Mesenchymal stem cell (in vitro differentiated cells and primary cell): ENCODE measurements at regions not wholly inside any gene's neighbourhood (a gene's known extent, or its start where the extent isn't known, plus 50 kb on each side); places are given as distances from the start of the nearest gene placed in this dataset.

ENCODE experiments used
- DNase-seq: peaks from one replicate; pipeline ENCODE4 v3.0.0-alpha.2; 2013
- H2AFZ ChIP-seq: one replicate; pipeline ENCODE4 v1.6.1; 2013; ENCODE audit warnings: low read depth, mild to moderate bottlenecking, control low read depth, inconsistent platforms, low read length, moderate library complexity
- H2AK5ac ChIP-seq: 2 replicates; pipeline ENCODE4 v1.6.1; 2013; ENCODE audit warnings: low read length, moderate library complexity, mild to moderate bottlenecking, inconsistent platforms; ENCODE audit not compliant: severe bottlenecking
- H2BK120ac ChIP-seq: one replicate; pipeline ENCODE4 v1.6.1; 2013; ENCODE audit warnings: low read depth, mild to moderate bottlenecking, inconsistent platforms, low read length, moderate library complexity
- H2BK12ac ChIP-seq, 2 experiments: one replicate each; pipeline ENCODE4 v1.6.1; 2013; ENCODE audit warnings: inconsistent platforms in 2 of 2, low read length in 2 of 2, mild to moderate bottlenecking in 2 of 2, moderate library complexity in 2 of 2, control low read depth in 1 of 2
- H2BK15ac ChIP-seq: one replicate; pipeline ENCODE4 v1.6.1; 2013; ENCODE audit warnings: mild to moderate bottlenecking, low read depth, inconsistent platforms; ENCODE audit not compliant: poor library complexity, severe bottlenecking
- H2BK5ac ChIP-seq: 2 replicates; pipeline ENCODE4 v1.6.1; 2013; ENCODE audit warnings: low read depth, mild to moderate bottlenecking, low read length, control low read depth, inconsistent platforms; ENCODE audit not compliant: poor library complexity, severe bottlenecking
- H3K14ac ChIP-seq, 2 experiments: one replicate each; pipeline ENCODE4 v1.6.1; 2013; ENCODE audit warnings: inconsistent platforms in 2 of 2, low read length in 2 of 2, control low read depth in 1 of 2, mild to moderate bottlenecking in 1 of 2, moderate library complexity in 1 of 2
- H3K18ac ChIP-seq, 2 experiments: one replicate each; pipeline ENCODE4 v1.6.1; 2013; ENCODE audit warnings: inconsistent platforms in 2 of 2, low read length in 2 of 2, control low read depth in 1 of 2, low read depth in 1 of 2, mild to moderate bottlenecking in 1 of 2
- H3K23ac ChIP-seq, 2 experiments: one replicate each; pipeline ENCODE4 v1.6.1; 2013; ENCODE audit warnings: inconsistent platforms in 2 of 2, low read length in 2 of 2, mild to moderate bottlenecking in 2 of 2, moderate library complexity in 2 of 2, control low read depth in 1 of 2
- H3K27ac ChIP-seq: 2 replicates; pipeline ENCODE4 v1.5.1; 2013; ENCODE audit warnings: mild to moderate bottlenecking, moderate library complexity, low read length, control low read depth, inconsistent platforms; ENCODE audit not compliant: poor library complexity, severe bottlenecking
- H3K27me3 ChIP-seq, 2 experiments: 2 replicates each; pipeline versions ENCODE4 v1.6.1 to v1.7.0; 2013; ENCODE audit warnings: low read length in 2 of 2, mild to moderate bottlenecking in 2 of 2, moderate library complexity in 2 of 2, control low read depth in 1 of 2, inconsistent platforms in 1 of 2; ENCODE audit not compliant: control insufficient read depth in 1 of 2, insufficient read depth in 1 of 2
- H3K36me3 ChIP-seq, 2 experiments: 2 replicates each; pipeline versions ENCODE4 v1.6.1 to v1.7.0; 2013; ENCODE audit warnings: low read length in 2 of 2, control low read depth in 1 of 2, inconsistent platforms in 1 of 2, low read depth in 1 of 2, mild to moderate bottlenecking in 1 of 2; ENCODE audit not compliant: insufficient read depth in 2 of 2, control insufficient read depth in 1 of 2
- H3K4ac ChIP-seq, 2 experiments: one replicate each; pipeline ENCODE4 v1.6.1; 2013; ENCODE audit warnings: inconsistent platforms in 2 of 2, low read length in 2 of 2, mild to moderate bottlenecking in 2 of 2, moderate library complexity in 2 of 2, control low read depth in 1 of 2, low read depth in 1 of 2
- H3K4me1 ChIP-seq: 2 replicates; pipeline ENCODE4 v1.6.1; 2013; ENCODE audit warnings: low read depth, low read length, control low read depth; ENCODE audit not compliant: control insufficient read depth, insufficient read depth
- H3K4me2 ChIP-seq: 2 replicates; pipeline ENCODE4 v1.6.1; 2013; ENCODE audit warnings: low read length, mild to moderate bottlenecking, inconsistent platforms; ENCODE audit not compliant: poor library complexity, severe bottlenecking
- H3K4me3 ChIP-seq, 2 experiments: 2 replicates each; pipeline versions ENCODE4 v1.5.1 to v1.7.0; 2013; ENCODE audit warnings: low read length in 2 of 2, mild to moderate bottlenecking in 2 of 2, control low read depth in 1 of 2, low read depth in 1 of 2; ENCODE audit not compliant: insufficient read depth in 1 of 2
- H3K79me1 ChIP-seq: replicated peaks from 2 replicates; pipeline ENCODE4 v1.6.1; 2013; ENCODE audit warnings: mild to moderate bottlenecking, control low read depth, low read length, inconsistent platforms; ENCODE audit not compliant: poor library complexity, severe bottlenecking
- H3K9ac ChIP-seq: 2 replicates; pipeline ENCODE4 v1.7.0; 2013; ENCODE audit warnings: mild to moderate bottlenecking, low read length, moderate library complexity
- H3K9me3 ChIP-seq: 2 replicates; pipeline ENCODE4 v1.7.0; 2013; ENCODE audit warnings: mild to moderate bottlenecking, low read length; ENCODE audit not compliant: control insufficient read depth
- H4K8ac ChIP-seq: one replicate; pipeline ENCODE4 v1.6.1; 2013; ENCODE audit warnings: inconsistent platforms, mild to moderate bottlenecking, low read length, moderate library complexity
- H4K91ac ChIP-seq: one replicate; pipeline ENCODE4 v1.6.1; 2013; ENCODE audit warnings: mild to moderate bottlenecking, low read length, inconsistent platforms
- WGBS: methylation state at CpG from one replicate; pipeline ENCODE4 v1.1.7; 2013; ENCODE audit warnings: mixed read lengths; 5-methylcytosine and 5-hydroxymethylcytosine counted together

- Histone ChIP-seq H3K4me2 (no peak overlapping the region), H3K18ac (no peak overlapping the region), H2BK12ac (no peak overlapping the region), H3K14ac (no peak overlapping the region), H3K4me3 (no peak overlapping the region), H3K79me1 (no peaks in the 10 kb centered on the region), H3K36me3 (no peaks in the 10 kb centered on the region), H2BK120ac (no peak overlapping the region), H2AFZ (no peak overlapping the region), H2BK5ac (no peak overlapping the region), H3K4me1 (no peaks in the 10 kb centered on the region), H3K9ac (no peak overlapping the region), H3K27me3 (no peaks in the 10 kb centered on the region), H3K27ac (no peak overlapping the region), H3K9me3 (no peaks in the 10 kb centered on the region), H4K91ac (no peak overlapping the region), H3K23ac (no peak overlapping the region), H3K4ac (no peak overlapping the region), H4K8ac (no peak overlapping the region), H2AK5ac (no peak overlapping the region), H2BK15ac (no peak overlapping the region)
- WGBS = no CpG with 5 or more reads among the region's 3 CpGs
- no peak for DNase-seq
Measured at GRCh38 chr5:35365758-35366157, 135.5 kb upstream of the PRLR start.

- Histone ChIP-seq H2AK5ac (no peak overlapping the region), H3K4me1 (no peaks in the 10 kb centered on the region), H3K4me2 (no peak overlapping the region), H2BK5ac (no peak overlapping the region), H2BK15ac (no peak overlapping the region), H3K27me3 (no peaks in the 10 kb centered on the region), H3K36me3 (no peaks in the 10 kb centered on the region), H3K9ac (no peak overlapping the region), H3K27ac (no peak overlapping the region), H2BK120ac (no peak overlapping the region), H2AFZ (no peak overlapping the region), H3K9me3 (no peaks in the 10 kb centered on the region), H3K18ac (no peak overlapping the region), H3K4ac (no peak overlapping the region), H3K79me1 (no peaks in the 10 kb centered on the region), H3K4me3 (no peak overlapping the region), H3K14ac (no peak overlapping the region), H4K91ac (no peak overlapping the region), H4K8ac (no peak overlapping the region), H3K23ac (no peak overlapping the region), H2BK12ac (no peak overlapping the region)
- WGBS = 87% methylated on average over 1 of the region's 2 CpGs
- DNase-seq = no peak
Measured at GRCh38 chr5:35364350-35364749, 134.1 kb upstream of the PRLR start.

DNA sequence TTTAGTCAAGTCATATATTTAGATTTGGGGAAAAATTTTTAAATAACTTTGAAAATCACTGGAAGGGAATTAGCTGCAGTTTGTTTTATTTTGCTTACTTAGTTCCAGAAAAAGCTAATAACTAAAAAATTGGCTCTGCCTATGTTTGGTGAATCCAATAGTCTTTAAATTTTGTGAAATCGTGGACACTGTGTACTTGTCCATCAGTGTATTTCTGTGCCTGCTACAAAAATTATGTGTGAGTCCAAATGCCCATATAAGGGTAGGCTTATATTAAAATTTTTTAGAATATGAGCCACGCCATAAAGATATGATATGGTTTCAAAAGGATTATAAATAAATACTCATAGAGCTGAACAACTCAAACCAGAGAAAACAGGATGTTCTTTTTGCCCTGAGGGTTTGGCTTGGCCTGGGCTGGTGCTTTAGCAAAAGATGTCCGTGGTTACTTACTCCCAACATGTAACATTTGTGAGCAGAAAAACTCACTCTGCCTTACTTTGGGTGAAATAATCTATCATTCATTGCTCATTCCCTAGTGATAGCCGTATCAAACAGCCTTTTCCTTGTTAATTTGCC lies 133.2 kb upstream of the PRLR start:
- Histone ChIP-seq H2AK5ac (no peak overlapping the region), H2BK5ac (no peak overlapping the region), H3K18ac (no peak overlapping the region), H3K4me3 (no peak overlapping the region), H3K4me2 (no peak overlapping the region), H3K27ac (no peak overlapping the region), H2BK120ac (no peak overlapping the region), H3K79me1 (no peaks in the 10 kb centered on the region), H3K27me3 (no peaks in the 10 kb centered on the region), H3K4ac (no peak overlapping the region), H4K8ac (no peak overlapping the region), H3K36me3 (no peaks in the 10 kb centered on the region), H2AFZ (no peak overlapping the region), H4K91ac (no peak overlapping the region), H3K9me3 (no peaks in the 10 kb centered on the region), H2BK12ac (no peak overlapping the region), H3K23ac (no peak overlapping the region), H3K4me1 (no peaks in the 10 kb centered on the region), H3K14ac (no peak overlapping the region), H3K9ac (no peak overlapping the region), H2BK15ac (no peak overlapping the region)
- 61% methylated on average over 3 of the region's 4 CpGs for WGBS
- DNase-seq = no peak

- Histone ChIP-seq H3K23ac (no peak overlapping the region), H3K9ac (no peak overlapping the region), H3K18ac (no peak overlapping the region), H4K91ac (no peak overlapping the region), H2BK15ac (no peak overlapping the region), H4K8ac (no peak overlapping the region), H3K9me3 (no peaks in the 10 kb centered on the region), H3K27ac (no peak overlapping the region), H3K4me1 (no peaks in the 10 kb centered on the region), H2BK120ac (no peak overlapping the region), H3K79me1 (no peaks in the 10 kb centered on the region), H3K14ac (no peak overlapping the region), H3K4me2 (no peak overlapping the region), H2BK12ac (no peak overlapping the region), H2AK5ac (no peak overlapping the region), H3K4me3 (no peak overlapping the region), H2AFZ (no peak overlapping the region), H3K36me3 (no peaks in the 10 kb centered on the region), H3K4ac (no peak overlapping the region), H3K27me3 (no peaks in the 10 kb centered on the region), H2BK5ac (no peak overlapping the region)
- DNase-seq = no peak
- 83% methylated on average over 2 of the region's 2 CpGs for WGBS
Measured at GRCh38 chr5:35362772-35363171, 132.5 kb upstream of the PRLR start.
